ENCODE measurements at regions not wholly inside any gene's neighbourhood (a gene's known extent, or its start where the extent isn't known, plus 50 kb on each side); places are given as distances from the start of the nearest gene placed in this dataset.

DNA sequence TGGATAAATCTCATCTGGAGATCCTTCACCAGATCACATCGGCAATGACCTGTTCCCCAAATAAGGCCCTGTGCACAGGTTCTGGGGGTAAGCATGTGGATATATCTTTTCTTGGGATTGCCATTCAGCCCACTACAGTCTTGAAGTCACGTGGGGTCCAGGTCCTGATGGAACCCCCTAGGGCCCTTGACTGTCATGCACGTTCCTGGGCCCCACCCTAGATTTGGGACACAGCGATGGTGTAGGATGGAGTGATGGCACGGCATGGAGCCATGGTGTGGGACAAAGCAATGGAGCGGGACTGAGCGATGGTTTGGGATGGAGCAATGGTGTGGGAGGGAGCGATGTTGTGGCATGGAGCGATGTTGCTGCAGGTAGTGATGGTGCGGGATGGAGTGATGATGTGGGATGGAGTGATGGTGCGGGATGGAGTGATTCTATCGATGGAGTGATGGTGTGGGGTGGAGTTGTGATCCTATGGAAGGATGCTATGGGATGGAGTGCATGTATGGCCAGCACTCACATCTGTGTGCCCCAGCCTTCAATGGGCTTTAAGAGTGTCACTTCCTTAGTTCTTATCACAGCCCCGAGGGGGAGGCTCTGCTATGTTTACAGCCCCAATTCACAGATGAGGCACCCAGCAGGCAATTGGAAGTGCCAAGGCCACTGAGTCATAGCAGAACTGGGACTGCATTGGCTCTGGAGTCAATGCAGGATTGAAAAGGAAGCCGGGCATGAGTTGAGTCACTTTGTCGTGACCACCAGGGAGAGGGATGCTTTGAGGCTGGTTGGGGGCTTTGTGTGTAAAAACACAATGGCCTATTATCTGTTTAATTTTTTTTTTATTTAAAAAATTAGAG, 97.0 kb upstream of the C1orf174 start:
- TF ChIP-seq, protein P1, sequence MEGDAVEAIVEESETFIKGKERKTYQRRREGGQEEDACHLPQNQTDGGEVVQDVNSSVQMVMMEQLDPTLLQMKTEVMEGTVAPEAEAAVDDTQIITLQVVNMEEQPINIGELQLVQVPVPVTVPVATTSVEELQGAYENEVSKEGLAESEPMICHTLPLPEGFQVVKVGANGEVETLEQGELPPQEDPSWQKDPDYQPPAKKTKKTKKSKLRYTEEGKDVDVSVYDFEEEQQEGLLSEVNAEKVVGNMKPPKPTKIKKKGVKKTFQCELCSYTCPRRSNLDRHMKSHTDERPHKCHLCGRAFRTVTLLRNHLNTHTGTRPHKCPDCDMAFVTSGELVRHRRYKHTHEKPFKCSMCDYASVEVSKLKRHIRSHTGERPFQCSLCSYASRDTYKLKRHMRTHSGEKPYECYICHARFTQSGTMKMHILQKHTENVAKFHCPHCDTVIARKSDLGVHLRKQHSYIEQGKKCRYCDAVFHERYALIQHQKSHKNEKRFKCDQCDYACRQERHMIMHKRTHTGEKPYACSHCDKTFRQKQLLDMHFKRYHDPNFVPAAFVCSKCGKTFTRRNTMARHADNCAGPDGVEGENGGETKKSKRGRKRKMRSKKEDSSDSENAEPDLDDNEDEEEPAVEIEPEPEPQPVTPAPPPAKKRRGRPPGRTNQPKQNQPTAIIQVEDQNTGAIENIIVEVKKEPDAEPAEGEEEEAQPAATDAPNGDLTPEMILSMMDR (IDR thresholded peaks at IDR 0.05): no peak
- TF ChIP-seq POLR2A (IDR thresholded peaks at IDR 0.05; ENCODE audit: low read depth) (no peak), POLR2AphosphoS5 (IDR thresholded peaks at IDR 0.05) (no peak), EP300 (IDR thresholded peaks at IDR 0.05) (no peak)
